ENCODE measurements at regions not wholly inside any gene's neighbourhood (a gene's known extent, or its start where the extent isn't known, plus 50 kb on each side); places are given as distances from the start of the nearest gene placed in this dataset.
A peak's percentile ranks its signal among the peaks of the same experiment; 100 is the strongest.

- no peak overlapping the region for H3K4me3 ChIP-seq (replicated peaks; ENCODE audit: low read depth, low read length)
- no peak for TF ChIP-seq CTCF (IDR thresholded peaks at IDR 0.05; ENCODE audit: low read length, missing control alignments)
- no peak for DNase-seq (ENCODE audit: low read depth)
These were observed 180.2 kb downstream of the RND3 start for GRCh38 chr2:150307258-150307657.

GRCh38 chr2:150303281-150303680 lies 184.2 kb downstream of the RND3 start:
- H3K4me3 ChIP-seq (replicated peaks; ENCODE audit: low read depth, low read length) = no peak overlapping the region
- DNase-seq (ENCODE audit: low read depth) = peak; percentile 18
- no peak for TF ChIP-seq CTCF (IDR thresholded peaks at IDR 0.05; ENCODE audit: low read length, missing control alignments)

GRCh38 chr2:150298571-150299305 lies 188.7 kb downstream of the RND3 start:
- H3K4me3 ChIP-seq (replicated peaks; ENCODE audit: low read depth, low read length) = no peak overlapping the region
- TF ChIP-seq CTCF (IDR thresholded peaks at IDR 0.05; ENCODE audit: low read length, missing control alignments) = no peak
- no peak for DNase-seq (ENCODE audit: low read depth)

- DNase-seq (ENCODE audit: low read depth) = peak; percentile 81
- no peak for TF ChIP-seq CTCF (IDR thresholded peaks at IDR 0.05; ENCODE audit: low read length, missing control alignments)
- no peak overlapping the region for H3K4me3 ChIP-seq (replicated peaks; ENCODE audit: low read depth, low read length)
These were observed 190.5 kb downstream of the RND3 start for GRCh38 chr2:150296770-150297546.

- no peak overlapping the region for H3K4me3 ChIP-seq (replicated peaks; ENCODE audit: low read depth, low read length)
- no peak for DNase-seq (ENCODE audit: low read depth)
- no peak for TF ChIP-seq CTCF (IDR thresholded peaks at IDR 0.05; ENCODE audit: low read length, missing control alignments)
These were observed 191.9 kb downstream of the RND3 start for GRCh38 chr2:150295544-150295943.

- no peak overlapping the region for H3K4me3 ChIP-seq (replicated peaks; ENCODE audit: low read depth, low read length)
- no peak for DNase-seq (ENCODE audit: low read depth)
- TF ChIP-seq CTCF (IDR thresholded peaks at IDR 0.05; ENCODE audit: low read length, missing control alignments) = no peak
These were observed 193.7 kb downstream of the RND3 start for GRCh38 chr2:150293771-150294170.
